DND-41 (cell line): ENCODE measurements at regions not wholly inside any gene's neighbourhood (a gene's known extent, or its start where the extent isn't known, plus 50 kb on each side); places are given as distances from the start of the nearest gene placed in this dataset.

Experiments
- ATAC-seq: fragments of 200-7000 bp; cut with Tn5 transposase; 3 replicates; pipeline ENCODE4 v1.9.1; 2021; ENCODE audit warnings: low read depth; ENCODE audit not compliant: insufficient read depth
- DNase-seq: peaks from one replicate; pipeline ENCODE4 v3.0.0-alpha.2; 2020
- H2AFZ ChIP-seq: 2 replicates; pipeline ENCODE4 v1.6.0; 2012; ENCODE audit warnings: low read depth, low read length
- H3K27ac ChIP-seq: 2 replicates; pipeline ENCODE4 v1.5.1; 2012; ENCODE audit warnings: low read length, inconsistent platforms
- H3K27me3 ChIP-seq: fragments of 200-600 bp; sonication (generic); 2 replicates; pipeline ENCODE4 v1.6.0; 2012; ENCODE audit warnings: low read length, mild to moderate bottlenecking, inconsistent platforms; ENCODE audit not compliant: insufficient read depth, poor library complexity
- H3K36me3 ChIP-seq: 2 replicates; pipeline ENCODE4 v1.5.1; 2012; ENCODE audit warnings: low read length, inconsistent platforms; ENCODE audit not compliant: insufficient read depth
- H3K4me1 ChIP-seq: 2 replicates; pipeline ENCODE4 v1.5.1; 2012; ENCODE audit warnings: mild to moderate bottlenecking, low read length; ENCODE audit not compliant: insufficient read depth
- H3K4me2 ChIP-seq: 2 replicates; pipeline ENCODE4 v1.6.0; 2012; ENCODE audit warnings: mild to moderate bottlenecking, moderate library complexity, low read length, inconsistent platforms; ENCODE audit not compliant: insufficient read depth
- H3K4me3 ChIP-seq, 2 experiments: fragments of 200-600 bp in 1 of 2; shearing (Covaris generic) in 1 of 2; 2 replicates each; pipeline ENCODE4 v1.5.1; 2012 to 2016; ENCODE audit warnings: inconsistent platforms in 2 of 2, low read length in 2 of 2, mild to moderate bottlenecking in 2 of 2, low read depth in 1 of 2, moderate library complexity in 1 of 2
- H3K79me2 ChIP-seq: 2 replicates; pipeline ENCODE4 v1.6.0; 2012; ENCODE audit warnings: low read length, inconsistent platforms; ENCODE audit not compliant: insufficient read depth
- H3K9ac ChIP-seq: 2 replicates; pipeline ENCODE4 v1.6.0; 2012; ENCODE audit warnings: low read depth, mild to moderate bottlenecking, inconsistent platforms, low read length, moderate library complexity
- H3K9me3 ChIP-seq: 2 replicates; pipeline ENCODE4 v1.5.1; 2012; ENCODE audit warnings: low read length, moderate library complexity, mild to moderate bottlenecking, inconsistent platforms; ENCODE audit not compliant: insufficient read depth, severe bottlenecking
- H4K20me1 ChIP-seq: 2 replicates; pipeline ENCODE4 v1.6.0; 2012; ENCODE audit warnings: low read length; ENCODE audit not compliant: insufficient read depth
- EZH2 ChIP-seq: IDR thresholded peaks from 3 replicates; pipeline ENCODE4 v1.6.1; 2012; ENCODE audit warnings: borderline replicate concordance, low read depth, mild to moderate bottlenecking, moderate library complexity, low read length, inconsistent platforms; ENCODE audit not compliant: severe bottlenecking
- TF ChIP-seq, protein P1 (sequence below): IDR thresholded peaks from 2 replicates; pipeline ENCODE4 v1.5.1; 2012; ENCODE audit warnings: borderline replicate concordance, low read length, moderate library complexity, mild to moderate bottlenecking; ENCODE audit not compliant: poor library complexity, severe bottlenecking; ENCODE audit errors: extremely low read depth

DNA sequence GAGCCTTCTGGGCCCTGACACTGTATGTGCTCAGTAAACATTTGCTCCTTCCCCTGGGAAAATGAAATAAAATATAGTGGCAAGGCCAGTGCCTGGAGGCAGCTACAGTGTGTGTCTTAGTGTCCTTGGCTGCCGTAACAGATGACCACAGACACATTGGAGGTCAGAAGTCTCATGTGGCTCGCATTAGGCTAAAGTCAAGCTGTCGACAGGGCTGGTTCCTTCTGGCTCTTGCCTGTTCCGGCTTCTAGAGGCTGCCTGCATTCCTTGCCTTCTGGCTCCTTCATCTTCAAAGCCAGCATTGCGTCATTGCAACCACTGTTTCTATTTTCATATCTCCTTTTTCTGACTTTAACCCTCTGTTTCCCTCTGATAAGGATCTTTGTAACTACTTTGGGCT lies 83.6 kb upstream of the STX18 start:
- no peak overlapping the region for H2AFZ ChIP-seq
- no peak overlapping the region for H3K27ac ChIP-seq
- H3K36me3 ChIP-seq = no peaks in the 10 kb centered on the region
- H3K27me3 ChIP-seq = no peaks in the 10 kb centered on the region
- no peaks in the 10 kb centered on the region for H4K20me1 ChIP-seq
- DNase-seq = no peak
- H3K9me3 ChIP-seq = no peaks in the 10 kb centered on the region
- no peaks in the 10 kb centered on the region for H3K4me1 ChIP-seq
- H3K79me2 ChIP-seq = no peaks in the 10 kb centered on the region
- no peak overlapping the region for H3K4me2 ChIP-seq
- no peak overlapping the region for H3K4me3 ChIP-seq
- no peak for ATAC-seq
- no peak for TF ChIP-seq EZH2
- TF ChIP-seq, protein P1, sequence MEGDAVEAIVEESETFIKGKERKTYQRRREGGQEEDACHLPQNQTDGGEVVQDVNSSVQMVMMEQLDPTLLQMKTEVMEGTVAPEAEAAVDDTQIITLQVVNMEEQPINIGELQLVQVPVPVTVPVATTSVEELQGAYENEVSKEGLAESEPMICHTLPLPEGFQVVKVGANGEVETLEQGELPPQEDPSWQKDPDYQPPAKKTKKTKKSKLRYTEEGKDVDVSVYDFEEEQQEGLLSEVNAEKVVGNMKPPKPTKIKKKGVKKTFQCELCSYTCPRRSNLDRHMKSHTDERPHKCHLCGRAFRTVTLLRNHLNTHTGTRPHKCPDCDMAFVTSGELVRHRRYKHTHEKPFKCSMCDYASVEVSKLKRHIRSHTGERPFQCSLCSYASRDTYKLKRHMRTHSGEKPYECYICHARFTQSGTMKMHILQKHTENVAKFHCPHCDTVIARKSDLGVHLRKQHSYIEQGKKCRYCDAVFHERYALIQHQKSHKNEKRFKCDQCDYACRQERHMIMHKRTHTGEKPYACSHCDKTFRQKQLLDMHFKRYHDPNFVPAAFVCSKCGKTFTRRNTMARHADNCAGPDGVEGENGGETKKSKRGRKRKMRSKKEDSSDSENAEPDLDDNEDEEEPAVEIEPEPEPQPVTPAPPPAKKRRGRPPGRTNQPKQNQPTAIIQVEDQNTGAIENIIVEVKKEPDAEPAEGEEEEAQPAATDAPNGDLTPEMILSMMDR = no peak
- no peak overlapping the region for H3K9ac ChIP-seq

DNA sequence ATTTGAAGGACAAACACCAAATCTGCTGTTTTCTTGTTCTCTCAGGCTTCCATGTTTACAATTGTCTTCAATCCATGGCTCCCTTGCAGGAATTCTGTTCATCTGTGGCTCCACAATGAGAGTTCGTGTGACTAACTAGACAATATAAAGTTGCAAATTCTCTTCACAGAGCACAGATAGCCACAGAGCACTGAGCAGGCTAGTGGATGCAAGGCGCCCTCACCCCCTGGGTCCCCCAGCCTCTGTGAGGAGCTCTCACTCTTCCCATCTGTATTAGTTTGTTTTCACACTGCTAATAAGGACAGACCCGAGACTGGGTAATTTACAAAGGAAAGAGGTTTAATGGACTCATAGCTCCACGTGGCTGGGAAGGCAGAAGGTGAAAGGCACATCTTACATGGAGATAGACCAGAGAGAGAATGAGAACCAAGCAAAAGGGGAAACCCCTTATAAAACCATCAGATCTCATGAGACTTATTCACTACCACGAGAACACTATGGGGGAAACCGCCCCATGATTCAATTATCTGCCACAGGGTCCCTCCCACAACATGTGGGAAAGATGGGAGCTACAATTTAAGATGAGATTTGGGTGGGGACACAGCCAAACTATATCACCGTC lies 82.5 kb upstream of the STX18 start:
- Histone ChIP-seq H3K79me2 (no peaks in the 10 kb centered on the region), H2AFZ (no peak overlapping the region), H3K36me3 (no peaks in the 10 kb centered on the region), H3K27ac (no peak overlapping the region), H3K4me1 (no peaks in the 10 kb centered on the region), H3K4me2 (no peak overlapping the region), H4K20me1 (no peaks in the 10 kb centered on the region), H3K27me3 (no peaks in the 10 kb centered on the region), H3K4me3 (no peak overlapping the region), H3K9ac (no peak overlapping the region), H3K9me3 (no peaks in the 10 kb centered on the region)
- DNase-seq (no peak), ATAC-seq (no peak)
- no peak for TF ChIP-seq EZH2
- TF ChIP-seq, protein P1 = no peak

DNA sequence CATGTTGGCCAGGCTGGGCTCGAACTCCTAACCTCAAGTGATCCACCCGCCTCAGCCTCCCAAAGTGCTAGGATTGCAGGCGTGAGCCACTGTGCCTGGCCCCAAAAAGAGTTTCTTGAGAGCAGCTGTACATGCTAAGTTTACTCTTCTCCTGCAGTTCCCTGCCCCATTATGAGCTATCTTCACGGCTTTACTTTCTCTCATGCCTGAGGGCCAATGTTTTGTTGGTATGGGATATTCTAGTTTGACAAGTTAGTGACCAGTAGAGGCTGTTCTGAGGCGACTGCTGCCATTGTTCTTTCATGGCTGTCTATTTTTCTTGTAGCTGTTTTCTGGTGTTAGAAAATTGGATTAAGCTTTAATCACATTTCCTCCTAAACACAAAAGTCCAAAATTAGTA lies 78.0 kb upstream of the STX18 start:
- no peaks in the 10 kb centered on the region for H3K27me3 ChIP-seq
- DNase-seq = no peak
- no peak overlapping the region for H3K27ac ChIP-seq
- H3K9me3 ChIP-seq = no peaks in the 10 kb centered on the region
- no peak overlapping the region for H3K9ac ChIP-seq
- no peaks in the 10 kb centered on the region for H3K4me1 ChIP-seq
- no peaks in the 10 kb centered on the region for H3K79me2 ChIP-seq
- H4K20me1 ChIP-seq = no peaks in the 10 kb centered on the region
- H2AFZ ChIP-seq = no peak overlapping the region
- ATAC-seq = no peak
- TF ChIP-seq, protein P1 = no peak
- no peak for TF ChIP-seq EZH2
- H3K4me3 ChIP-seq = no peak overlapping the region
- no peak overlapping the region for H3K4me2 ChIP-seq
- no peaks in the 10 kb centered on the region for H3K36me3 ChIP-seq
